ENCODE measurements at regions not wholly inside any gene's neighbourhood (a gene's known extent, or its start where the extent isn't known, plus 50 kb on each side); places are given as distances from the start of the nearest gene placed in this dataset.

- DNase-seq = no peak
Observed at GRCh38 chr4:178448372-178449035, 1006.3 kb upstream of the AGA start.

- no peak for DNase-seq
Observed at GRCh38 chr4:178450614-178451013, 1008.4 kb upstream of the AGA start.

GRCh38 chr4:178453057-178453456 lies 1010.8 kb upstream of the AGA start:
- DNase-seq = no peak

- no peak for DNase-seq
Observed at GRCh38 chr4:178457286-178457685, 1015.0 kb upstream of the AGA start.

- DNase-seq = no peak
Observed at GRCh38 chr4:178462710-178463109, 1020.5 kb upstream of the AGA start.

- no peak for DNase-seq
Observed at GRCh38 chr4:178463747-178464146, 1021.5 kb upstream of the AGA start.

- no peak for DNase-seq
Observed at GRCh38 chr4:178470996-178471784, 1029.0 kb upstream of the AGA start.

- DNase-seq = no peak
Observed at GRCh38 chr4:178471994-178472393, 1029.8 kb upstream of the AGA start.

GRCh38 chr4:178480105-178480504 lies 1037.9 kb upstream of the AGA start:
- no peak for DNase-seq

- no peak for DNase-seq
Observed at GRCh38 chr4:178480881-178481280, 1038.6 kb upstream of the AGA start.

GRCh38 chr4:178481564-178481963 lies 1039.3 kb upstream of the AGA start:
- DNase-seq = no peak

GRCh38 chr4:178523038-178523437 lies 1080.8 kb upstream of the AGA start:
- no peak for DNase-seq

- no peak for DNase-seq
Observed at GRCh38 chr4:178535939-178536579, 1093.8 kb upstream of the AGA start.

GRCh38 chr4:178553201-178553600 lies 1111.0 kb upstream of the AGA start:
- DNase-seq = peak in 1 of 2 donors; percentile 10

GRCh38 chr4:178554352-178554751 lies 1112.1 kb upstream of the AGA start:
- no peak for DNase-seq

- no peak for DNase-seq
Observed at GRCh38 chr4:178556796-178557195, 1114.6 kb upstream of the AGA start.

GRCh38 chr4:178577933-178578332 lies 1135.7 kb upstream of the AGA start:
- DNase-seq = no peak

- no peak for DNase-seq
Observed at GRCh38 chr4:178595500-178596138, 1153.4 kb upstream of the AGA start.

- no peak for DNase-seq
Observed at GRCh38 chr4:178598672-178599071, 1156.4 kb upstream of the AGA start.

- DNase-seq = no peak
Observed at GRCh38 chr4:178599521-178599920, 1157.3 kb upstream of the AGA start.

- no peak for DNase-seq
Observed at GRCh38 chr4:178602833-178603232, 1160.6 kb upstream of the AGA start.

GRCh38 chr4:178611062-178611461 lies 1168.8 kb upstream of the AGA start:
- DNase-seq = no peak

GRCh38 chr4:178612733-178613132 lies 1170.5 kb upstream of the AGA start:
- DNase-seq = no peak

- no peak for DNase-seq
Observed at GRCh38 chr4:178632415-178632814, 1190.2 kb upstream of the AGA start.
